ENCODE measurements at regions not wholly inside any gene's neighbourhood (a gene's known extent, or its start where the extent isn't known, plus 50 kb on each side); places are given as distances from the start of the nearest gene placed in this dataset.

DNA sequence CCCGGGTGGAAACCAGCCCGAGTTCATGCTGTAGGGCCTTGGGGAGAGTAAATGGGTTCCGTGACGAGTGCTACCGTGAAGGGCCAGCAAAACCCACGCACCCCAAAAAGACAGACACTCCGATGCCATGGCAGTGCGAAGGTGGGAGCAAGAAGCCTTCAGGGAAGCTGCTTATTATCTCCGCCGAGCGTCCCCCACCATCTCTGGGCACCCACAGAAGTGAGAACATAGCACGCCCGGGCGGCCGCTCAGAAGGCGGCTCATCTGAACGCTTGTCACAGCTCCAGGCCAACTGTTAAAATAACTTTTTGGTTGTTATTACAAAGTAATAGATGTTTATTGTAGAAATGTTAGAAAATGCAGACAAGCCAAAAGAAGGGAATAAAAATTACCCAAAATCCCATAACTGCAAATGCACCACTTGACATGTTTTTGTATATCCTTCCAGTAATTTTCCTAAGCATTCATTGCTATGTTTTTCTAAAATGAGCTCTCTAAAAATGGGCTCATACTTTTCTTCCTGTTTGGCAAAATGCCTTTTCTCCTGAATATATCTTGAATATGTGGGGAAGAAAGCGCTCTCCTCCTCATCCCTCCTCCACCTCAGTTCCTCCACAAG is 234.9 kb downstream of the NPHP4 start:
- no peak for TF ChIP-seq POLR2A (IDR thresholded peaks at IDR 0.05)
- TF ChIP-seq, protein P1, sequence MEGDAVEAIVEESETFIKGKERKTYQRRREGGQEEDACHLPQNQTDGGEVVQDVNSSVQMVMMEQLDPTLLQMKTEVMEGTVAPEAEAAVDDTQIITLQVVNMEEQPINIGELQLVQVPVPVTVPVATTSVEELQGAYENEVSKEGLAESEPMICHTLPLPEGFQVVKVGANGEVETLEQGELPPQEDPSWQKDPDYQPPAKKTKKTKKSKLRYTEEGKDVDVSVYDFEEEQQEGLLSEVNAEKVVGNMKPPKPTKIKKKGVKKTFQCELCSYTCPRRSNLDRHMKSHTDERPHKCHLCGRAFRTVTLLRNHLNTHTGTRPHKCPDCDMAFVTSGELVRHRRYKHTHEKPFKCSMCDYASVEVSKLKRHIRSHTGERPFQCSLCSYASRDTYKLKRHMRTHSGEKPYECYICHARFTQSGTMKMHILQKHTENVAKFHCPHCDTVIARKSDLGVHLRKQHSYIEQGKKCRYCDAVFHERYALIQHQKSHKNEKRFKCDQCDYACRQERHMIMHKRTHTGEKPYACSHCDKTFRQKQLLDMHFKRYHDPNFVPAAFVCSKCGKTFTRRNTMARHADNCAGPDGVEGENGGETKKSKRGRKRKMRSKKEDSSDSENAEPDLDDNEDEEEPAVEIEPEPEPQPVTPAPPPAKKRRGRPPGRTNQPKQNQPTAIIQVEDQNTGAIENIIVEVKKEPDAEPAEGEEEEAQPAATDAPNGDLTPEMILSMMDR (IDR thresholded peaks at IDR 0.05), result no peak

Measured in lower leg skin (tissue), 3 donors.